IMR-90 (cell line): ENCODE measurements at regions not wholly inside any gene's neighbourhood (a gene's known extent, or its start where the extent isn't known, plus 50 kb on each side); places are given as distances from the start of the nearest gene placed in this dataset.

Experiments
- ATAC-seq: fragments of 200-7000 bp; cut with Tn5 transposase; 2 replicates; pipeline ENCODE4 v1.9.1; 2020; ENCODE audit warnings: low read depth, mild to moderate bottlenecking, moderate library complexity
- BruUV-seq: library from RNA; stranded (reverse); fragments of 400-500 nt; replicated peaks from 2 replicates; lab custom pipeline; 2021; lab: Mats Ljungman, UMichigan
- CTCF ChIA-PET: fragments of 300-600 bp; formaldehyde crosslinking; extraction: SDS; loops from one replicate; lab custom pipeline; 2021; ENCODE audit warnings: antibody characterized with exemption; lab: Yijun Ruan, JAX
- POLR2A ChIA-PET: fragments of 300-600 bp; sonication (Branson Sonifier 250); formaldehyde crosslinking; loops from one replicate; lab custom pipeline; 2022; ENCODE audit warnings: antibody characterized with exemption; ENCODE audit not compliant: unreplicated experiment; lab: Charles Lee
- DNase-seq: peaks from one replicate; pipeline ENCODE4 v3.0.0; 2013
- H2AFZ ChIP-seq: replicated peaks from 2 replicates; pipeline ENCODE3; 2013; ENCODE audit warnings: low read length, mild to moderate bottlenecking; ENCODE audit not compliant: poor library complexity
- H2AK5ac ChIP-seq: 2 replicates; pipeline ENCODE4 v1.6.1; 2013; ENCODE audit warnings: low read depth, low read length, inconsistent platforms
- H2AK9ac ChIP-seq: replicated peaks from 2 replicates; pipeline ENCODE3; 2013; ENCODE audit warnings: mild to moderate bottlenecking, low read depth, low read length, moderate library complexity; ENCODE audit not compliant: poor library complexity
- H2BK120ac ChIP-seq: 2 replicates; pipeline ENCODE4 v1.6.1; 2013; ENCODE audit warnings: low read depth, low read length, inconsistent platforms
- H2BK15ac ChIP-seq: 3 replicates; pipeline ENCODE4 v1.6.1; 2013; ENCODE audit warnings: low read depth, low read length, inconsistent platforms
- H2BK20ac ChIP-seq: 2 replicates; pipeline ENCODE4 v1.6.1; 2013; ENCODE audit warnings: low read depth, mild to moderate bottlenecking, inconsistent platforms, low read length, moderate library complexity
- H2BK5ac ChIP-seq: 2 replicates; pipeline ENCODE4 v1.6.1; 2013; ENCODE audit warnings: mild to moderate bottlenecking, low read depth, low read length, inconsistent platforms; ENCODE audit not compliant: poor library complexity, severe bottlenecking
- H3K14ac ChIP-seq: replicated peaks from 2 replicates; pipeline ENCODE4 v1.6.1; 2013; ENCODE audit warnings: low read depth, low read length, inconsistent platforms
- H3K18ac ChIP-seq: 2 replicates; pipeline ENCODE4 v1.6.1; 2013; ENCODE audit warnings: low read depth, low read length, control low read depth
- H3K23ac ChIP-seq: 2 replicates; pipeline ENCODE4 v1.6.1; 2013; ENCODE audit warnings: low read depth, low read length, inconsistent platforms
- H3K27ac ChIP-seq: 2 replicates; pipeline ENCODE4 v1.5.1; 2013; ENCODE audit warnings: mild to moderate bottlenecking, control low read depth, low read length; ENCODE audit not compliant: insufficient read depth
- H3K27me3 ChIP-seq: 2 replicates; pipeline ENCODE4 v1.6.1; 2013; ENCODE audit warnings: low read length; ENCODE audit not compliant: control insufficient read depth, insufficient read depth
- H3K36me3 ChIP-seq: 2 replicates; pipeline ENCODE4 v1.6.1; 2013; ENCODE audit warnings: low read length, mixed read lengths; ENCODE audit not compliant: control insufficient read depth, insufficient read depth
- H3K4ac ChIP-seq: 2 replicates; pipeline ENCODE4 v1.6.1; 2013; ENCODE audit warnings: low read depth, low read length, inconsistent platforms
- H3K4me1 ChIP-seq: 2 replicates; pipeline ENCODE4 v1.6.1; 2013; ENCODE audit warnings: low read length, mixed read lengths; ENCODE audit not compliant: control insufficient read depth, insufficient read depth
- H3K4me2 ChIP-seq: 2 replicates; pipeline ENCODE4 v1.6.1; 2013; ENCODE audit warnings: low read depth, mild to moderate bottlenecking, control low read depth, low read length, moderate library complexity
- H3K4me3 ChIP-seq: 2 replicates; pipeline ENCODE4 v1.5.1; 2013; ENCODE audit warnings: low read depth, mild to moderate bottlenecking, control low read depth, low read length, moderate library complexity; ENCODE audit not compliant: insufficient read depth
- H3K56ac ChIP-seq: 2 replicates; pipeline ENCODE4 v1.6.1; 2013; ENCODE audit warnings: low read length, inconsistent platforms; ENCODE audit not compliant: insufficient read depth; ENCODE audit errors: extremely low read depth
- H3K79me1 ChIP-seq, 2 experiments: 2 replicates each; pipeline ENCODE4 v1.6.1; 2013; ENCODE audit warnings: low read length in 2 of 2, inconsistent platforms in 1 of 2, low read depth in 1 of 2
- H3K9ac ChIP-seq: 2 replicates; pipeline ENCODE4 v1.6.1; 2013; ENCODE audit warnings: low read depth, low read length, control low read depth
- H3K9me1 ChIP-seq: 2 replicates; pipeline ENCODE4 v1.6.1; 2013; ENCODE audit warnings: low read length, inconsistent platforms; ENCODE audit not compliant: insufficient read depth
- H3K9me3 ChIP-seq: 2 replicates; pipeline ENCODE4 v1.6.1; 2013; ENCODE audit warnings: low read length; ENCODE audit not compliant: control insufficient read depth, insufficient read depth
- H4K20me1 ChIP-seq: 2 replicates; pipeline ENCODE4 v1.6.1; 2013; ENCODE audit warnings: low read length, inconsistent platforms; ENCODE audit not compliant: insufficient read depth
- H4K5ac ChIP-seq: 2 replicates; pipeline ENCODE4 v1.6.1; 2013; ENCODE audit warnings: mild to moderate bottlenecking, low read depth, low read length, control low read depth
- H4K8ac ChIP-seq, 2 experiments: 2 replicates each; pipeline ENCODE4 v1.6.1; 2013; ENCODE audit warnings: low read depth in 2 of 2, low read length in 2 of 2, control low read depth in 1 of 2, inconsistent platforms in 1 of 2
- H4K91ac ChIP-seq: 2 replicates; pipeline ENCODE4 v1.6.1; 2013; ENCODE audit warnings: low read depth, low read length, inconsistent platforms; ENCODE audit not compliant: insufficient read depth
- BHLHE40 ChIP-seq: fragments of 150-350 bp; IDR thresholded peaks from 2 replicates; pipeline ENCODE4 v1.6.1; 2016; ENCODE audit warnings: mild to moderate bottlenecking, low read depth, low read length
- MAZ ChIP-seq: IDR thresholded peaks from 2 replicates; pipeline ENCODE4 v1.6.1; 2012; ENCODE audit warnings: low read depth, mild to moderate bottlenecking, low read length, improper control_type of control experiment, moderate library complexity, borderline replicate concordance
- SMC3 ChIP-seq: fragments of 150-350 bp; IDR thresholded peaks from 2 replicates; pipeline ENCODE4 v1.6.1; 2016; ENCODE audit warnings: low read depth, mild to moderate bottlenecking, antibody characterized with exemption, low read length, moderate library complexity
- WGBS, 2 experiments: methylation state at CpG; one replicate each; pipeline versions ENCODE4 v1.1.5 to v1.1.7; 2013; ENCODE audit warnings: missing lambda C conversion rate in 2 of 2; ENCODE audit not compliant: insufficient read length in 1 of 2; ENCODE audit errors: extremely low coverage in 2 of 2; 5-methylcytosine and 5-hydroxymethylcytosine counted together
- dilution Hi-C: fragments of 300-500 bp; cut with HindIII; formaldehyde crosslinking; loops from one replicate; pipeline ENCODE4 v1.14.3; 2018; ENCODE audit warnings: low sequenced_read_pairs; ENCODE audit not compliant: unreplicated experiment
- in situ Hi-C: fragments of 300-500 bp; cut with MboI; formaldehyde crosslinking; loops from 3 replicates; pipeline ENCODE4 v1.14.3; 2019; ENCODE audit warnings: low sequenced_read_pairs, inconsistent platforms, mixed read lengths
- intact Hi-C: fragments of 100-400 bp; cut with micrococcal nuclease; formaldehyde crosslinking; loops from 2 replicates; pipeline ENCODE4 v1.10.0; 2022

- WGBS, 2 experiments, result no CpG with 5 or more reads among the region's 3 CpGs
- Histone ChIP-seq H3K9me1 (no peaks in the 10 kb centered on the region), H3K36me3 (no peaks in the 10 kb centered on the region), H2BK120ac (no peak overlapping the region), H4K20me1 (no peaks in the 10 kb centered on the region), H4K5ac (no peak overlapping the region), H3K4me1 (no peaks in the 10 kb centered on the region), H3K27ac (no peak overlapping the region), H2BK5ac (no peak overlapping the region), H4K8ac (no peak overlapping the region), H3K14ac (no peak overlapping the region), H3K9me3 (no peaks in the 10 kb centered on the region), H3K4me3 (no peak overlapping the region), H3K27me3 (no peaks in the 10 kb centered on the region; the same call in 1 of the 2 replicates), H3K4me2 (no peak overlapping the region), H2AFZ (no peak overlapping the region), H2AK9ac (no peak overlapping the region), H4K91ac (no peak overlapping the region), H3K23ac (no peak overlapping the region), H3K56ac (no peak overlapping the region), H3K79me1 (no peaks in the 10 kb centered on the region), H3K9ac (no peak overlapping the region), H2BK15ac (no peak overlapping the region), H3K18ac (no peak overlapping the region), H2BK20ac (no peak overlapping the region), H3K4ac (no peak overlapping the region), H2AK5ac (no peak overlapping the region)
- intact Hi-C loops, result no loop called here
- BruUV-seq, result no TSS peak
- ATAC-seq (no peak), DNase-seq (no peak)
- TF ChIP-seq SMC3, result no peak
- TF ChIP-seq BHLHE40, result no peak
- no peak for TF ChIP-seq MAZ
- in situ Hi-C loops, result no loop called here
- dilution Hi-C loops, result no loop called here
- ChIA-PET POLR2A (no interaction called here), CTCF (no interaction called here)
These were observed 102.8 kb upstream of the RPS6KA3 start for GRCh38 chrX:20369468-20369867.
